Activated T-cell treated with anti-CD3 and anti-CD28 coated beads for 1 hour (primary cell): ENCODE measurements at regions not wholly inside any gene's neighbourhood (a gene's known extent, or its start where the extent isn't known, plus 50 kb on each side); places are given as distances from the start of the nearest gene placed in this dataset.
"Not testable (repeated sequence)": the region's sequence is repeated elsewhere in the genome, so short reads cannot be mapped to it uniquely, and the experiment has no call there.

Experiments
- DNase-seq: peaks from one replicate; pipeline ENCODE4 v3.0.0-alpha.2; 2020; ENCODE audit warnings: low read depth

GRCh38 chr13:33340631-33341030 is 55.1 kb upstream of the STARD13 start:
- DNase-seq, result no peak

- no peak for DNase-seq
Measured at GRCh38 chr13:33341861-33342452, 56.4 kb upstream of the STARD13 start.

GRCh38 chr13:33345842-33346241 is 60.3 kb upstream of the STARD13 start:
- DNase-seq, result no peak

- DNase-seq, result no peak
Measured at GRCh38 chr13:33347861-33348260, 62.3 kb upstream of the STARD13 start.

- DNase-seq, result no peak
Measured at GRCh38 chr13:33348366-33348765, 62.8 kb upstream of the STARD13 start.

GRCh38 chr13:33349288-33349985 is 63.9 kb upstream of the STARD13 start:
- DNase-seq, result no peak

- no peak for DNase-seq
Measured at GRCh38 chr13:33349986-33350826, 64.7 kb upstream of the STARD13 start.

GRCh38 chr13:33351319-33351718 is 65.8 kb upstream of the STARD13 start:
- no peak for DNase-seq

- DNase-seq, result no peak
Measured at GRCh38 chr13:33352041-33352440, 66.5 kb upstream of the STARD13 start.

- no peak for DNase-seq
Measured at GRCh38 chr13:33352526-33352925, 67.0 kb upstream of the STARD13 start.

GRCh38 chr13:33353210-33353609 is 67.7 kb upstream of the STARD13 start:
- DNase-seq, result no peak

- DNase-seq, result no peak
Measured at GRCh38 chr13:33353646-33354045, 68.1 kb upstream of the STARD13 start.

GRCh38 chr13:33355201-33355895 is 69.8 kb upstream of the STARD13 start:
- DNase-seq, result no peak

- not testable (repeated sequence) for DNase-seq
Measured at GRCh38 chr13:33358076-33358475, 72.5 kb upstream of the STARD13 start.

GRCh38 chr13:33362986-33363727 is 77.6 kb upstream of the STARD13 start:
- DNase-seq, result no peak

- DNase-seq, result no peak
Measured at GRCh38 chr13:33364192-33364591, 78.6 kb upstream of the STARD13 start.

- DNase-seq, result no peak
Measured at GRCh38 chr13:33366469-33367062, 81.0 kb upstream of the STARD13 start.

- DNase-seq, result no peak
Measured at GRCh38 chr13:33367171-33367895, 81.8 kb upstream of the STARD13 start.

GRCh38 chr13:33367926-33368325 is 82.4 kb upstream of the STARD13 start:
- no peak for DNase-seq

- DNase-seq, result no peak
Measured at GRCh38 chr13:33369073-33369472, 83.5 kb upstream of the STARD13 start.
